GM18507 (cell line): ENCODE measurements at regions not wholly inside any gene's neighbourhood (a gene's known extent, or its start where the extent isn't known, plus 50 kb on each side); places are given as distances from the start of the nearest gene placed in this dataset.
"Not testable (repeated sequence)": the region's sequence is repeated elsewhere in the genome, so short reads cannot be mapped to it uniquely, and the experiment has no call there.

Experiments
- DNase-seq: peaks from one replicate; pipeline ENCODE4 v3.0.0; 2011; ENCODE audit warnings: low read depth; ENCODE audit not compliant: insufficient read length; ENCODE audit errors: extremely low spot score
- FAIRE-seq: peaks from 2 replicates; lab custom pipeline; 2011; peaks lifted over from hg19 to GRCh38; lab: Jason Lieb, UNC

DNA sequence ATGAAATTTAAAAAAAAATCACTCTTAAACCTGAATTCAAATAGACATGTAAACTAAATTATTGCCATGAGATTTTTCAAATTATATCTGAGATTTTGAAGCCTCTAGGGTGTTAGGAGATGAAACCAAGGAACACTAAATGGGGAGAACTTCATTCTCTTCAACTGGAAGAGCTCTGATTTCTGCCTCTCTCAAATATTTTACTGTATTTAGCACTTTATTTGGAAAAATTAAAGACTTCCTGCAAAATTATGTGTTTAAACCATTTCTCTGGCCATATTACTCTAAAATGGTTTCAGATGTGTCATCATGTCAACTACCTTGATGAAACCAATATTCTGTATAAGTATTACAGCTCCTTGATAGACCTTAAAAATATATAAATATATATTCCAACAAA is 1571.6 kb upstream of the PRR20A start:
- FAIRE-seq = no peak
- no peak for DNase-seq

DNA sequence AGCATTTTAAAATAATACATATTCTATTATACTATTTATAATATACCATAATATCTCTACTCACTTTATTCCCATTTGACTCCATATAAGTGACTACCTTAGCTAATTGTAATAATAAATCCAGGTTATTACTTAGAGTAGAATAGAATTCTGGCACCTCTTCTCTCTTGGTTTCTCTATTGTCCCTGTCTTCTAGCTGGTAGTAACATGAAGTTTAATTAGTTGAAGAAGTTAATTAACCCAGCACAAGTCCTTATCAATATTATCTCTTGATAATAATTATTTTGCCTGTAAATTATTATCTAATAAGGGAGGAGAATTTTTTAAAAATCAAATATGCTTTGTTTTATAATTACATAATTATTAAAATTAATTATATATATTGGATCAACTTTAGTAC is 1571.2 kb upstream of the PRR20A start:
- DNase-seq = no peak
- no peak for FAIRE-seq

DNA sequence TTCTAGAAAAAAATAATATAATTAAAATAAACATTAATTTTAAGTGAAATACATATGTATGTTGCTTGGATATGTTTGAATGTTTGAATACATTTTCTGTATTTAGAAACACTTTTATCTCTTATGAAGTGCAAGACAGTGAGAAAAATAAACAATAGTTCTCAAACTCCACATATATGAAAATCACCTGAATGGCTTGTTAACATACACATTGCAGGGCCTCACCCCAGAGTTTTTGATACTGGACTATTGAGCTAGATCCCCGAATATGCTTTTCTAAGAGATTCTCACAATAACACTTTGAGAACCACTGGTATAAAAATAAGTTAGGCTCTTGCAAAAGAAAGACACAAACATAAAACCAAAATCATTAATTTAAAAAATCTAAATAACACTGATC is 1570.3 kb upstream of the PRR20A start:
- DNase-seq (no peak), FAIRE-seq (no peak)

DNA sequence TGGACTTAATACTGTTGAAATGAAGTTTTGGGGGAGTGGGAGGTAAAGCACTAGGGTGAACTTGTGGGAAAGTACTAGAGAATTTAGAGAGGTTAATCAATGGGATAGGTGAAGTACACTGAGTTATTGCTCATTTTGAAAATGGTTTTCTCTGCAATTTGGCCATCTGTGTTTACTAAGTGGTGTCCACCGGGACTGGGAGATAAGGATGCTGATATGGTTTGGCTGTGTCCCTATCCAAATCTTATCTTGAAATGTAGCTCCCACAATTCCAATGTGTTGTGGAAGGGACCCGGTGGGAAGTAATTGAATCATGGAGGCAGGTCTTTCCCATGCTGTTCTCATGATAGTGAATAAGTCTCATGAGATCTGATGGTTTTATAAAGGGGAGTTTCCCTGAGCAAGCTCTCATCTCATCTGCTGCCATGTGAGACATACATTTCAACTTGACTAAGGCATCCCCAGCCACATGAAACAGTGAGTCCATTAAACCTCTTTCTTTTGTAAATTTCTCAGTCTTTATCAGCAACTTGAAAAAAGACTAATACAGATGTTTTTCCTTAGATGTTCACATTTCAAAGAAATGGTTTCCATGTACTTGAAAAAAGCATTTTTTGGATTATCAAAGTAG is 1569.4 kb upstream of the PRR20A start:
- no peak for FAIRE-seq
- DNase-seq = no peak

DNA sequence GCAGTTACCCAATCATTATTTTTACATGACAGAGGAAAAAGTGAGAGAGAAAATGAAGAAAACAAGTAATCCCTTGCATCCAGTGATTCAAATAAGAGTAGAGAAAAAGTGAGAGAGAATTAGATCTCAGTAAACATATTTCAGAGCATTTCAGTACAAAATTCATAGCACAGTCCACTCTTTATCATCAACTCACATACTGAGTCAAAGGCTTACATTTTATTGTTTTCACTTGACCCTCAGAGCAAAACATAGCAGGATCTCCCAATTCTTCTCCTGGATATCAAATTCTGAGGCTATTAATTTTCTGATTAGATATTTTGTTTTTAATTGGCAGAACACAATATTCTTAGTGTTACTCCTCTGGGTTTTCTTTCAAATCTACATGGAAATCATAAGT is 1568.3 kb upstream of the PRR20A start:
- FAIRE-seq (no peak), DNase-seq (no peak)

DNA sequence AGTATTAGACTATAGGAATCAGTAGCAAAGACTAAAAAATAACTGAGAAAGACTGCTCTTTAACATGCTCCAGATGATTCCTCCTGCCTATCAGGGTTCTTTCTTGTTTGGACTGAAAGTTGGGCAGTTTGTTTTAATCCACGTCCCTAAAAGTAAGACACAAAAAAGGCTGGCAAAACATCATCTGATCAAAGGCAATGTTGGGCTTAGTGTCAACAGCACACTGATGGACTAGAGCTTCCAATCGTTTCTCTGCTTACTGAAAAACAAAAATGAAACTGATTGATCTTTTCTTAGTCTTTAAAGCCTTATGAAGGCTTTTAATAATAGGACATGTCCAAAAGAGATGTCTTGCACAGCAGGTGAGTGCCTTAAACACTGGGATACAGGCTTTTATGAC is 1567.9 kb upstream of the PRR20A start:
- FAIRE-seq (no peak), DNase-seq (no peak)

DNA sequence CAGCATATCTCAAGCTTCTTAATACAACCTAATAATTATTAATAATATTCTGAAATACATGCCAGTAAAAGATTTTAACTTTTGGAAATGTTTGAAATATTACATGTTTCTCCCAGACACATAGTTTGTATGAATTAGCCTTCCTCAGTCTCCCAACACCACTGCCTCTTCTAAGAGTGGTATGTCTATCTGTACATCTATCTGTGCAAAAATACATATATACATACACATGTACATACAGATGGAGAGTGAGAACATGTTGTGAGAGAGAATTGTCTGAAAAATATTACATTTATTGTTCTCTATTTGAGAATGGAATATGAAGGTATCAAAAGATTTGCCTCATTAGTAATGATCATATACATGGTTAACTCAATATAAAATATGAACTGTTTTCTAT is 1567.2 kb upstream of the PRR20A start:
- no peak for FAIRE-seq
- no peak for DNase-seq

DNA sequence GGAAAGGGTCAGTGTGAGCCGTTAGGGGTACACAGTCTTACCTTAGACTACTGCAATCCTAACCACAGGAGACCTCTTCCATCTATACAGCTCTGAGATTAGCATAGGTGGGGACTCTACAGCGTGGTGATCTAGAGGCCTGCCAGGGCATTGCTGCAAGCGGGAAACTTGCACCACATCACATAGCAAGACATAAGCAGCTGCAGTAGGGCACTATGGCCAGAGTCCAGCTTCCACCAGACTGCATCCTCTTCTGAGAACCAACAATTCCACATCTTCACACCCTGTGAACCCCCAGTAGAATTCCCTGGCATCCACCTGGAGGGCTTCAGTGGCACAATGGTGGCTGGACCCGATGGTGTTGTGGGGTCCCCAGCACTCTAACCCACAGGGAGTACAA is 1564.3 kb upstream of the PRR20A start:
- FAIRE-seq = no peak
- no peak for DNase-seq

DNA sequence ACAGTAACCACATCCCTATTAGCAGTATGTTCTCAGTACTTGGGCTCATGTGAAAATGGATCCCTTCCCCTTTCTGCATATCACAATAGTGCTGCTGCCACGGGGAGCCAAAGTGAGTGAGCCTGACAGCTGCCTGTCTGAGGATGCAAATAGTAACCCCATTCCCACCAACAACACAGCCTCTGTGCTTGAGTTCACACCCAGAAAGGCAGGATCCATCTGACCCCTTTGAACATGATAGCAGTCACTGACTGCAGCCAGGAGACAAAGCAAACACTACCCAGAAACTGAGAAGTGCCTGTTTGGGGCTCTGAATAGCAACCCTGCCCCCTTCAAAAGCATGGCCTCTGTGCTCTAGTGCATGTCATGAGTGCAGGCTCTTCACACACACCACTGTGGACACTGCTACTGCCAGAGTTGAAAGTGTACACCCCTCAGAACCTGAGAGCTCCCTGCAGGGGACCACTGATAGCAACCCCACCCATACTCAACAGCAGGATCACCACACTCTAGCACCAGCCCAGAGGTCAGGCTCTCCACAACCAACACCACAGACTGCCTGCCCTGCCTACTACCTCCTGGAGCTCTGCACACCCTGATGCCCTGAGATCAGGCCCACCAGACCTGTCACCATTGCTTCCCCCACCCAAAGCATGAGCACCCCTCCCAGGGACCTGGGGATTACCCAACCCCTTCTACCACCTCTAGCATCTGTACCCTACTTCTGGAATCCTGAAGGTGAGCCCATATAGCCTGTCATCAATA is 1563.5 kb upstream of the PRR20A start:
- no peak for FAIRE-seq
- DNase-seq = no peak

DNA sequence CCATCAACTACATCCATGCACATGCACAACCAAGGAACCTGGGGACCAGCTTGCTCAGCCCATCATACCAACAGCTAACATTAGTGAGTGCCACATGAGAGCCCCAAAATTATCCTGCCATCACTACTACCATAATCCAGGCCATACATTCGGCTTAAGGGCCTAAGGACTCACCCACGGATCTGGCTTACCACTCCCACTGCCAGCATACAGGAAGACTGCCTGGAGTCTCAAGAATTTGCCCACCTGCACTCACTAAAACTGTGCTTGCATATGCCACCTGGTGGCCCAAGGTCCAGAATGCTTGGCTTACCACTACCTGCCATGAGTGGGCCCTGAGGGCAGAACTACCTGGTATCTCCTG is 1562.9 kb upstream of the PRR20A start:
- DNase-seq (no peak), FAIRE-seq (no peak)

DNA sequence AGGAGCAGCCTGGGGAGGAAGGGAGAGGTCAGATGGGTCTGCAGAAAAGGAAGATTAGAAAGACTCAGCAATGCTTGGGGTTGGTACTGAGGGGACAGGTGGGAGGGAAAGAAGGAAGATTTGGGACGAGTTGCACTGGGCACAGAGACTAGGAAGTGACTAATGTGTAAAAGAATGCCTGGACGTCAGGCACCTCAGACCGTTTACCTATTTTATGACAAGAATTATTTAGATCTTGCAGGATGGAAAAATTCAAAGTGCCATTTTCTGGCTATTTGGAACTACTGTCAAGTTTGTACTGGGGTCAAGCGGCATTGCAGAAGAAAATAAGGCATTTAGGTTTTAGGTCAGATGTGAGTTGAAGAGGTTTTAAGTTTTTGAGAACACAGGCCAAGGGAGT is 1558.4 kb upstream of the PRR20A start:
- FAIRE-seq = not testable (repeated sequence)

DNA sequence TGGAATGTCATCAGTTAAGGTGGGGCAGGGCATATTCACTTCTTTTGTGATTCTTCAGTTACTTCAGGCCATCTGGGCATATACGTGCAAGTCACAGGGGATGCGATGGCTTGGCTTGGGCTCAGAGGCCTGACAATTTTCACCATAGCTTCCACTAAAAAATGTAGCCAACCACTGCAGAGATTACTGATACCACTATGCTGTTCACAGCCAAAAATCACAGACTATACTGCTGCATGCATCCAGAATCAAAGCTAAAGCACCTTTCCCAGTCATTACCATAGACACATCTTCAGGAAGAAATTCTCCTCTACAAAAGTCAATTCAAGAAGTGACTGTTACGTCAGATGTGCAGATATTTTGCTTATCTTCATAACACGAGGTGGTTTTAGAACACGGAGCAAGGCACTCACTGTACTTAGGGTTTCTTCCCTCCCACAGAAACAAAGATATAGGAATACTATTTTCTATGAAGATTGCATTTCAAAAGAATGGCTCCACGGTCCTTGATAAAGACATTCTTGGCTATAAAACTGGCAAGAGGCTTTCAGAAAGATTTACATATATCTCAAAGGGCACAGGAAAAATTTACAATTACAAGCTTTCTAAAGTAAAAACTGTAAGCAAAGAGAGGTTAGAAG is 1556.6 kb upstream of the PRR20A start:
- FAIRE-seq = no peak
- DNase-seq = no peak

More for the DNA sequence above, 1558.4 kb upstream of the PRR20A start:
- not testable (repeated sequence) for DNase-seq

DNA sequence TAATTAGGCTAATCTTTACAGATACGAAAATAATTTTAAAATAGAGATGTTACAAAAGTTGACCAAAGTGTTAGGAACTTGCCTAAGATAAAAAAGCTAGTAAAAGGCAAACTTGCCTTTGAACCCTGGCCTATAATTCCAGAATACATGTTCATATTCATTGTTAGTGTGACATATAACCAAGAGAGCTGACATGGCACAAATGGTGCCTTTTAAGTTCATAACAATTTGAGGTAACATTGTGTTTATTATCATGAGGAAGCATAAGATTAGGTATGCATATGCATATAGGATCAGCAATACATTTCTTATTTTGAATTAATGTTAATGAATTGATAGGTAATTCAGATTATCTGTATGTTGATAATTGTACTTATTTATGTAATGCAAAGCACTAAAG is 1537.9 kb upstream of the PRR20A start:
- FAIRE-seq = no peak

DNA sequence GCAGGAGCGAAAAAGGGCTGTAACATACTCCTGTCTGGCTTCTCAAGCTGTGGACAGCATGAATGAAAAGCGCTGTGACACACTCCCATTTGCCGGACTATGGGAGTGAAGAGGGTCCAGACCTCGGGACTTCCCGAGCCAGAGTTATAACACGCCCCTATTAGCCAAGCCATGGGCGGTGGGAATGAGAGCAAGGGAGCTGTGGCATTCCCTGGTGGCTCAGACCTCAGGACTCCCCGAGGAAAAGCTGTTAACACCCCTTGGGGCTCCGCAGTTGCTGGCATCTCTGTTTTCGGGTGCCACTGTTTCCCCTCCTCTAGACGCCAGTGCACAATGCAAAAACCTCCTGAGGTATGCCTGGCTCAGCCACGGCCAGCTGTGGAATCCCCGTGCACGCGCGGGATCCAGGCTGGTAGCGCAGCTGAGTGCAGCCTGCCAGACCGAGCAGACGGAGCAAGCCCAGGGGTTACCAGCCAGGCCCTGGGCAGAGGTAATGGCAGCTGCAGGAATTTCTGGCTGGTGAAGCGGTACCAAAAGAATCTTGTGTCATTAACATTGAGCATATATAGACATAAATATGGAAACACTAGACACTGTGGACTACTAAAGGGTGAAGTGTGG is 1534.6 kb upstream of the PRR20A start:
- FAIRE-seq (no peak), DNase-seq (no peak)

More for the DNA sequence above, 1537.9 kb upstream of the PRR20A start:
- no peak for DNase-seq

DNA sequence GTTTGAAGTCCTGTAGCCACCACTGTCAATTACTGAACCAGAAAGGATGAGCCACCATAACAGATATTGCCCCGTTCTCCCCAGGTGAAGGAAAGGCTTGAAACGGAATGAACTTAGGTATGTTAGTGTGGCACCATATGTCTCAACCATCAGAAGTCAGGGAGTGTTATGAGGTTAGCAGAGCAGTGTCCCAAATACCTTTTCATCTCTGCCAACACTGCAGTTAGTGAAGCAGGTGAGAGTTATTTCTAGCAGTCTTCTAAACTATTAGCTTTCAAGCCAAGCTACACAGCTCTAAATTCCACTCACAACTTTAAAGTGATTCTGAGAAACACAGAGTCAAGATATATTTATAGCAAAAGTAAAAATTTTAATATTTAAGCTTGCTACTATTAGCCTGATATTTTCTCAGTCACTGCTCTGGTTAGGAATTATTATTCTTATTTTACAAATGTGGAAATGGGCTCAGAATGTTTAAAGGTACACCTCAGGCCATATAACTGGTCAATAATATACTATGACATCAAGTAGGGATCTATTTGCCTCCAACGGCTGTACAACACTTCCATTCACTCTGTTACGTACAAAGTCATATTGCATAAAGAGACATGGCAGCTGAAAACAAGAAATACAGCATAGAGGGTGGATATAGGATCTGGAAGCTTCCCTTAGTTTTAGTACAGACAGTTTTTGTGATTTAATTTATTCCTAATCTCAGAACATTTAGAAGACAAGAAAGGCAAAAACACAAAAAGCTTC is 1527.1 kb upstream of the PRR20A start:
- DNase-seq = no peak
- FAIRE-seq = no peak

DNA sequence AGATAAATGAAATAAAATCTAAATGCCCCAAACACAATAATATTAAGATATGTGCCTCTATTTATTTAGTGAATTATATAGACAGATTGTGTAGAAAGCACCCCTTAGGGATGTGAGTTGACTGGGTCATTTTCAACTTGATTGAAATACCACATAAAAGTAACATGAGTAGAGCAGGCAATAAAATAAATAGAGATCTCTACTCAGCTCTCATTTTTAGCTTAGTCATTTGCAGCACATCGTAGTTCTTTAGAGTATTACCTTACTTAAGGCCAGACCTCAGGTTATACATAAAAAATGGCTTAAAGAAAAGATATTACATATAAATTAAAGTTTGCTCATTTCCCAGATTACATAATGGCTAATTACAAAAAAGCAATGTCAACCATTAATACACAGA is 1525.6 kb upstream of the PRR20A start:
- DNase-seq (no peak), FAIRE-seq (no peak)

DNA sequence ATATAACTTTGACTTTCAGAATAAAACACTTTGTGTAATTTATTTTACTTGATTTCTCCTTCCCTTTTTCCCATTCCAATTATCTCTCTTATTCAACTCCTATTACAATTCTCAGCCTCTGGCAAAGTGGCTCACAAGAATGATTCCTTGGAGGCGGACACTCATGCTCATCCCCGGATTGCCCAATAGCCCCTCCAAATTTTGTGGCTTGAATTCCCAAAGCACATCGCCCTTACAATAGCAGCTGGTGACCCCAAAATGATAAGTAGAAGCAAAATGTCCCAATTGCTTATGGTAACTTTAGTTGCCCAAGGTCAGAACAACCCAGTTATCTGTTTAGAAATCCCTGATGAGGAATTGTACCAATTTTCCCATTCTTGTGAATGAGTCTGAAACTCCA is 1523.5 kb upstream of the PRR20A start:
- no peak for DNase-seq
- no peak for FAIRE-seq

DNA sequence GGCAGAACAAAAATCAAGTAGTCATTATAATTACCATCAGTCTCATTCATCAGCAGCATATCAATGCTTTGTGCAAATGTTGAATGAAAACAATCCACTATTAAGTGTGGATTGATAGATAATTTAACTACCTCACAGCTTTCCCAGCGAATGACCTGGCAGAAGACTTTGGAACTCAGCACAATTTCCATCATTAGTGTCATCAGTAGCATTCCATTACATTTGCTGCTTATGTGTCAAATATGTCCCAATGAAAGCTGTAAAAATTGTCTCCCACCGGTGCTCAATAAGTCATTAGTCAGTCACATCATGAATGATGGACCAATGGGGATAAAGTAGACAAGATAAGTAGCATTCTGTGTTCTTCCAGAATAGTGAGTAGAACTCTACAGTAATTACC is 1513.5 kb upstream of the PRR20A start:
- no peak for FAIRE-seq
- DNase-seq = no peak

DNA sequence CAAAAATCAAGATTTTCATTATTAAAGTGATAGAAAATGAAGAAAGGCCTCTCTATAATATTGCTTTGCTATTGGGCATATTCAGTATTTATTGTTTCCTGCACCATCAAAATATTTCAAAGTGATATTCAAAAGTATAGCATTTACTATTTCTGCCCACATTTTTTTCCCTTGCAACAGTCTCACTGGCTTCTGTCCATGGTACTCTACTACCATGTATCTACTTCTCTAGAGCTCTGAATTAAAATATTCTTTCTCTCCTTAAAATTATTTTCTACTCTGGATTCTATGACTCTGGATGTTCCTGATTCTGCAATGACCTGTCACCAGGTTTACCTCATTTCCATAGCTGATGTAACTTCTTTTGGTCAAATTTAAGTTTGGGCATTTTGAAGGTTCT is 1508.3 kb upstream of the PRR20A start:
- DNase-seq = no peak
- no peak for FAIRE-seq

DNA sequence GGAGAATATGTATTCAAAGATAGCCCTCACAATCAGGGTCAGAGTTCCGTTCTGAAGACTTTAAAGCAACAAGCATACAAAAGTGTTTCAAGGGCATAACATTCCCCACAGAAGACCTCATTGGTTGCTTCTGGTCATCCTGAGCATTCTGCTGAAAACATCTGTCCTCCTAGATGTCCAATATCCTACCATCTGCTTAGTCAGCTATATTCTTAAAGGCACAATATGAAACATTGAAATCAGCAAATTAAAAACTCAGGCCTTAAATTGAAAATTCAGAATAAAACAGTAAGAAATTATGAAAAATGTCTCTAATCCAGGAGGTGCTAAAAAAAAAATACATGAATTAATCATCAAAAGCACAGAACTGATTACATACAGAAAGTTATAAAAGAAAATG is 1491.2 kb upstream of the PRR20A start:
- FAIRE-seq = no peak
- DNase-seq = no peak
